PFSK-1 (cell line): ENCODE measurements at regions not wholly inside any gene's neighbourhood (a gene's known extent, or its start where the extent isn't known, plus 50 kb on each side); places are given as distances from the start of the nearest gene placed in this dataset.

Experiments used
- POLR2AphosphoS5 ChIP-seq: IDR thresholded peaks from 2 replicates; pipeline ENCODE4 v1.6.1; 2012; ENCODE audit warnings: low read depth, mild to moderate bottlenecking, control low read depth, low read length, moderate library complexity
- SIN3A ChIP-seq: IDR thresholded peaks from 2 replicates; pipeline ENCODE4 v1.6.1; 2012; ENCODE audit warnings: mild to moderate bottlenecking, low read length, moderate library complexity, borderline replicate concordance; ENCODE audit not compliant: insufficient read depth

DNA sequence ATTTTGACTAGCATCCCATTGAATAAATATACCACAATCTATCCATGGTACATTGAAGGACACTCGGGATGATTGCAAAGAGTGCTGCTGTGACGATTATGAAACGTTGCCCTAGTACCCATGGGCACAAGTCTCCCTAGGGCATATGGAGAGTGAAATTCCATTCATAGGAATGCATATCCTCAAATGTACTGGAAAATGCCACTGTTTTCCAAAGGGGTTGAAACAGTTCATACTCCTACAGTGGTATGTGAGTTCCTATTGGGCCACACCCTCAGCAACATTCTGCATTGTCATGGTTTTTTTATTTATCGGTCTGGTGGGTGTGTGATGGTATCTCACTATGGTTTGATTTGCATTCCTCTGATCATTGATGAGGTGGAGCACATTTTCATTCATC is 130.6 kb downstream of the TWIST2 start:
- TF ChIP-seq POLR2AphosphoS5: no peak
- no peak for TF ChIP-seq SIN3A
